ENCODE measurements at regions not wholly inside any gene's neighbourhood (a gene's known extent, or its start where the extent isn't known, plus 50 kb on each side); places are given as distances from the start of the nearest gene placed in this dataset.
"Not testable (repeated sequence)": the region's sequence is repeated elsewhere in the genome, so short reads cannot be mapped to it uniquely, and the experiment has no call there.

- DNase-seq = no peak
Measured at GRCh38 chr17:13787636-13788035, 185.9 kb upstream of the HS3ST3A1 start.

DNA sequence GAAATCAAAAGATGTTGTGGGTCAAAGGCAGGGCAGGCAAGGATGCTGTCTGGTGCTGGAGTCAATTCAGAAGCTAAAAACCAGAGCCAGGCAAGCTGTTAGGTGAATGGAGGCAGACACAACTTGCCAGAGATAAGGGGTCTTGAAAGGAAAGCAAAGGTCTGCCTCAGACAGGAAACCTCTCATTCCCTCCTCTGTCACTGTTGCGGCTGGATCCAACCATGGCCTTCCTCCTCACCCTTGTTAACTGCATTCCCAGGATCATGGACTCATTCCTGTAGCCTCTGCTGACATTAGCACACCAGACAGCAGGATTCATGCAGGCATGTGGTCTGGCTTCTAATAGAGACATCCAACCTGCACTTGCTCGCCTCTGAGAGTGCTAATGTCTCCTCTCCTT, 186.7 kb upstream of the HS3ST3A1 start:
- DNase-seq = no peak

- peak; percentile 52 for DNase-seq
Measured at GRCh38 chr17:13792314-13792713, 190.6 kb upstream of the HS3ST3A1 start.

- DNase-seq = no peak
Measured at GRCh38 chr17:13793951-13794350, 192.2 kb upstream of the HS3ST3A1 start.

DNA sequence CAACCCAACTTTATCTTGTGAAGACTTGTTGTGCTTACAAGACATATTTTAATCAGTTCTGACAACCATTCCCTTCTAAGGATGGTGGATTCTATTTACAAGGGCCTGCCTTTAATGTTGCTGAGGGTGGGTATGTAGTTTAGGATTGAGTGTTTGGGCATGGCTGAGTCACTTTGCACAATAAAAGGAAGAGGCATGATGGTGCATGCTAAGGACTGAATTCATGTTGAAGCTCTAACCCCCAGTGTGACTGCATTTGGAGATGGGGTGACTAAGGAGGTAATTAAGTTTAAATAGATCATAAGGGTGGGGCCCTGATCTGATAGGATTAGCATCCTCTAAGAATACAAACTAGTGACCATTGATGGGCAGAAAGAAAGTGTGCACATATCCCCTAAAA, 196.1 kb upstream of the HS3ST3A1 start:
- DNase-seq = no peak

GRCh38 chr17:13806092-13806491, 204.4 kb upstream of the HS3ST3A1 start:
- DNase-seq = no peak

DNA sequence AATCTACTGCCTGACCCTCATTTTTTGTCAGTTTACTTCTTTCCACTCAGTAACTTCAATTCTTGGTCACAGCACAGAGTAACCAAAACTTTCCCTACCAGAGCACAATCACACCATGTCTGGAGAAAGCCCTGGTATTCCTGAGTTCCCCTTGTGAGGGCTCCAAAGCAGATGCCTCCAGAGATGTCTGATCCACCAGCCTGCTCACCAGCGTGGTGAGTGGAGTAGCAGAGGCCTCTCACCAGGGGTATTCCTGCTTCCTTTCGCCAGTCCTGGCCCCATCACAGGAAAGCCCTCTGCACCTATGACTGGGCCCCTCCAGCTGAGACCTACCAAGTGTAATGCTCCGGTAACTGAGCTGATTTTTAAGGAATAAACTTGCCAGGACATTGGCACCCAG, 205.4 kb upstream of the HS3ST3A1 start:
- DNase-seq = no peak

GRCh38 chr17:13812350-13812749, 210.6 kb upstream of the HS3ST3A1 start:
- no peak for DNase-seq

GRCh38 chr17:13813347-13814240, 211.9 kb upstream of the HS3ST3A1 start:
- no peak for DNase-seq

- DNase-seq = no peak
Measured at GRCh38 chr17:13822700-13823099, 221.0 kb upstream of the HS3ST3A1 start.

- no peak for DNase-seq
Measured at GRCh38 chr17:13825526-13826040, 223.9 kb upstream of the HS3ST3A1 start.

DNA sequence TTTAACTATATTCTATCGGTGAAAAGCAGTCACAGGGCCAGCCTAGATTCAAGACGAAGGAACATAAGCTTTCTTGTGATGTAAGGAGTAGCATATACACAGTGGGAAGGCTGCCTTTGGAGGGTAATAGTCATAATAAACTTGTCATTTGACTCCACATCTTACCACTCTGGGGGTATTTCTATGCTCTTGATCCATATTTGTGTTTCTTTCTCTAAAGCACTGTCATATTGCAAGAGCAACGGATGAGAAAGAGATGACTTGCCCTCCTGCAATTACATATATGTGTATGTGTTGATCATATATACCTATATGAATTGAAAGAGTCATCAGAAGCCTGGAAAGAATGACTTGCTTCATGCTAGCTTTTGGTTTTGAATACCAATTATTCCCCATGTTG, 225.4 kb upstream of the HS3ST3A1 start:
- DNase-seq = no peak

DNA sequence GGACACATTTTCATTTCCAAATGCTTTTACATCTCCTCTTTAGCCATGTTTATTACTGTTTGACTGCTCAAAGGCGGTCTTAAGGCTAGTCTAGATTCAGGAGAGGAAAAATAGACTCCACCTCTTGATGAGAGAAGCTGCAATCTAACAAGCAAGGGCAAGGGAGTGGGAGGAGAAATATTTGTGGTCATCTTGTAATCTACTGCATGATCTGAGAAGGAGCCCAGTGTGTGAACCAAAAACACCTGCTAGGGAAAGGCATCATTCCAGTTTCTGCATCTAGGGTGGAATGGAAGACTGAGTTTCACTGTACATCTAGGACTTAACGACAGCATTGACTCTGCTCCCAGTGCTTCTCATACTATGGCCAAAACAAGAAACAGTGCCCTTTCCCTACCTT, 232.2 kb upstream of the HS3ST3A1 start:
- DNase-seq = no peak

GRCh38 chr17:13835151-13835550, 233.4 kb upstream of the HS3ST3A1 start:
- DNase-seq = peak; percentile 31

GRCh38 chr17:13837417-13837816, 231.9 kb upstream of the COX10 start:
- no peak for DNase-seq

DNA sequence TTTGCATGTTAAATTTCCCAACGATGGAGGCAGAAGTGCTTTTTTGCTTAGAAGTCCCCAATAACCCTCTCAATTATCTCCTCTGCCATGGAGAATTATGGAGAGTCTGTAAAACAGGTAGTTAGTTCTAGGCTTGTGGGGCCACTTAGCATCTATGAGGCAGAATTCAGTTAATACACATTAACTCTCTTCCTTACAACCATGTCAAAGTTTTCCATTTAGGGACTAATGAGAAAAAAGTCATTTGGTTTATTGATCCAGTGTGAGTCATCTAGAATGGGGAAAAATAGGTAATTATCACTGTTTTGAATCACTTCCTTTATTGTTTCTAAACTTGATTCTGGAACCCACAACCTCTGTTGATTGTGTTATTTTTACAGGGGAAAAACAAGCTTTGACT, 229.1 kb upstream of the COX10 start:
- DNase-seq = no peak

GRCh38 chr17:13843862-13844635, 225.3 kb upstream of the COX10 start:
- DNase-seq = peak; percentile 17

- DNase-seq = no peak
Measured at GRCh38 chr17:13851889-13852288, 217.4 kb upstream of the COX10 start.

DNA sequence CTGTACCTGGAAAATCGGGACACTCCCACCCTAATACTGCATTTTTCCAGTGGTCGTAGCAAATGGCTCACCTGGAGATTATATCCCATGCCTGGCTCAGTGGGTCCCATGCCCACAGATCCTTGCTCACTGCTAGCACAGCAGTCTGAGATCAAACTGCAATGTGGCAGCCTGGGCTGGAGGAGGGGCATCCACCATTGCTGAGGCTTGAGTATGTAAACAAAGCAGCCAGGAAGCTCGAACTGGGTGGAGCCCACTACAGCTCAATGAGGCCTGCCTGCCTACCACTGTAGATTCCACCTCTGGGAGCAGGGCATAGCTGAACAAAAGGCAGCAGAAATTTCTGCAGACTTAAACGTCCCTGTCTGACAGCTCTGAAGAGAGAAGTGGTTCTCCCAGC, 213.6 kb upstream of the COX10 start:
- DNase-seq = not testable (repeated sequence)

GRCh38 chr17:13862346-13862745, 207.0 kb upstream of the COX10 start:
- DNase-seq = no peak

GRCh38 chr17:13863436-13863835, 205.9 kb upstream of the COX10 start:
- DNase-seq = no peak

DNA sequence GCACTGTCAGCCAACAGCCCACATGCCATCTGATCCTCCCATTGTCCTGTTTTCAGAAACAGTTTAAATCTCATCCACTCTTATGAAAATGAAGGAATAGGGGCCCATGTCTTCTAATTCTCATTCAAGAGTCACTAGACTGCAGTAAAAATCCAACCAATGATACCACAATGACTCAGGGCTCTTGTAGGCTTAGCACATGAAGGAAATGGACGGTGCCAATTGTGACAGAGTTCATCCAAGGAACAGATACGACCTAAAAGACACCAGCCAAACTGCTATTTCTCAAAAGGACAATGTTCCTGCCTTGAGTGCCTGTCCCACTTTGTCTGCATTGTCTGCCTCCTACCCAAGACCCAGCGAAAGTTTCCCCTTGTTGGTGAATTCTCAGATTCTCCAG, 204.8 kb upstream of the COX10 start:
- peak; percentile 57 for DNase-seq

- DNase-seq = no peak
Measured at GRCh38 chr17:13865650-13866049, 203.7 kb upstream of the COX10 start.
